MCF 10A (cell line): ENCODE measurements at regions not wholly inside any gene's neighbourhood (a gene's known extent, or its start where the extent isn't known, plus 50 kb on each side); places are given as distances from the start of the nearest gene placed in this dataset.

ENCODE experiments used
- BruUV-seq: library from RNA; stranded (reverse); fragments of 400-500 nt; replicated peaks from 2 replicates; lab custom pipeline; 2021; lab: Mats Ljungman, UMichigan
- CTCF ChIA-PET: fragments of 300-600 bp; sonication (Branson Sonifier 250); formaldehyde crosslinking; extraction: SDS; loops from one replicate; lab custom pipeline; 2021; ENCODE audit warnings: antibody characterized with exemption, inconsistent platforms; lab: Yijun Ruan, JAX
- POLR2A ChIA-PET: fragments of 300-600, 350-650 bp; sonication (Branson Sonifier 250); formaldehyde crosslinking; extraction: SDS; loops from one replicate; lab custom pipeline; 2020; ENCODE audit warnings: antibody characterized with exemption, inconsistent platforms; lab: Yijun Ruan, JAX
- DNase-seq: peaks from one replicate; pipeline ENCODE4 v3.0.0-alpha.2; 2018; ENCODE audit not compliant: unreplicated experiment
- H3K27ac Mint-ChIP-seq: one replicate; pipeline ENCODE4 v1.8.0; 2022; ENCODE audit warnings: mild to moderate bottlenecking, low read depth, mixed read lengths; ENCODE audit not compliant: unreplicated experiment
- H3K27me3 Mint-ChIP-seq: one replicate; pipeline ENCODE4 v1.8.0; 2022; ENCODE audit warnings: mixed read lengths; ENCODE audit not compliant: insufficient read depth, unreplicated experiment
- H3K36me3 Mint-ChIP-seq: one replicate; pipeline ENCODE4 v1.8.0; 2022; ENCODE audit warnings: mild to moderate bottlenecking, moderate library complexity, mixed read lengths; ENCODE audit not compliant: insufficient read depth, unreplicated experiment
- H3K4me1 Mint-ChIP-seq: one replicate; pipeline ENCODE4 v1.8.0; 2022; ENCODE audit warnings: mixed read lengths; ENCODE audit not compliant: insufficient read depth, unreplicated experiment
- H3K4me3 Mint-ChIP-seq: one replicate; pipeline ENCODE4 v1.8.0; 2022; ENCODE audit warnings: mild to moderate bottlenecking, moderate library complexity, mixed read lengths; ENCODE audit not compliant: unreplicated experiment
- H3K9me3 Mint-ChIP-seq: one replicate; pipeline ENCODE4 v1.8.0; 2022; ENCODE audit warnings: mixed read lengths; ENCODE audit not compliant: unreplicated experiment
- intact Hi-C: fragments of 100-400 bp; cut with micrococcal nuclease; formaldehyde crosslinking; loops from 2 replicates; pipeline ENCODE4 v1.14.1; 2022
- TF ChIP-seq, protein P1 (sequence below): fragments of 200-600 bp; IDR thresholded peaks from one replicate; pipeline ENCODE4 v1.8.0; 2022; ENCODE audit warnings: antibody characterized with exemption, mild to moderate bottlenecking; ENCODE audit not compliant: unreplicated experiment

GRCh38 chr6:166106076-166106686 is 61.5 kb downstream of the TBXT start:
- no peak overlapping the region for H3K4me3 Mint-ChIP-seq
- TF ChIP-seq, protein P1, sequence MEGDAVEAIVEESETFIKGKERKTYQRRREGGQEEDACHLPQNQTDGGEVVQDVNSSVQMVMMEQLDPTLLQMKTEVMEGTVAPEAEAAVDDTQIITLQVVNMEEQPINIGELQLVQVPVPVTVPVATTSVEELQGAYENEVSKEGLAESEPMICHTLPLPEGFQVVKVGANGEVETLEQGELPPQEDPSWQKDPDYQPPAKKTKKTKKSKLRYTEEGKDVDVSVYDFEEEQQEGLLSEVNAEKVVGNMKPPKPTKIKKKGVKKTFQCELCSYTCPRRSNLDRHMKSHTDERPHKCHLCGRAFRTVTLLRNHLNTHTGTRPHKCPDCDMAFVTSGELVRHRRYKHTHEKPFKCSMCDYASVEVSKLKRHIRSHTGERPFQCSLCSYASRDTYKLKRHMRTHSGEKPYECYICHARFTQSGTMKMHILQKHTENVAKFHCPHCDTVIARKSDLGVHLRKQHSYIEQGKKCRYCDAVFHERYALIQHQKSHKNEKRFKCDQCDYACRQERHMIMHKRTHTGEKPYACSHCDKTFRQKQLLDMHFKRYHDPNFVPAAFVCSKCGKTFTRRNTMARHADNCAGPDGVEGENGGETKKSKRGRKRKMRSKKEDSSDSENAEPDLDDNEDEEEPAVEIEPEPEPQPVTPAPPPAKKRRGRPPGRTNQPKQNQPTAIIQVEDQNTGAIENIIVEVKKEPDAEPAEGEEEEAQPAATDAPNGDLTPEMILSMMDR = peak; percentile 92
- no TSS peak for BruUV-seq
- peaks cover 14% of the 10 kb centered on the region for H3K9me3 Mint-ChIP-seq
- intact Hi-C loops = loop anchor here (1.0 to 10.0 kb wide), 6 partner anchors 121 to 666 kb away; no protein-coding TSS in a partner anchor
- H3K27ac Mint-ChIP-seq = no peak overlapping the region
- peak; percentile 75 for DNase-seq
- peaks cover 13% of the 10 kb centered on the region for H3K4me1 Mint-ChIP-seq
- ChIA-PET CTCF (interaction anchor here (0.6 to 4.2 kb wide), 49 partner anchors 8 to 860 kb away, joined by 3 to 43 read pairs (median 4); no protein-coding TSS in a partner anchor), POLR2A (interaction anchor here (1.0 kb wide), 1 partner anchor 254 kb away, joined by 4 read pairs; no protein-coding TSS in a partner anchor)
- no peaks in the 10 kb centered on the region for H3K27me3 Mint-ChIP-seq
- H3K36me3 Mint-ChIP-seq = no peaks in the 10 kb centered on the region

DNA sequence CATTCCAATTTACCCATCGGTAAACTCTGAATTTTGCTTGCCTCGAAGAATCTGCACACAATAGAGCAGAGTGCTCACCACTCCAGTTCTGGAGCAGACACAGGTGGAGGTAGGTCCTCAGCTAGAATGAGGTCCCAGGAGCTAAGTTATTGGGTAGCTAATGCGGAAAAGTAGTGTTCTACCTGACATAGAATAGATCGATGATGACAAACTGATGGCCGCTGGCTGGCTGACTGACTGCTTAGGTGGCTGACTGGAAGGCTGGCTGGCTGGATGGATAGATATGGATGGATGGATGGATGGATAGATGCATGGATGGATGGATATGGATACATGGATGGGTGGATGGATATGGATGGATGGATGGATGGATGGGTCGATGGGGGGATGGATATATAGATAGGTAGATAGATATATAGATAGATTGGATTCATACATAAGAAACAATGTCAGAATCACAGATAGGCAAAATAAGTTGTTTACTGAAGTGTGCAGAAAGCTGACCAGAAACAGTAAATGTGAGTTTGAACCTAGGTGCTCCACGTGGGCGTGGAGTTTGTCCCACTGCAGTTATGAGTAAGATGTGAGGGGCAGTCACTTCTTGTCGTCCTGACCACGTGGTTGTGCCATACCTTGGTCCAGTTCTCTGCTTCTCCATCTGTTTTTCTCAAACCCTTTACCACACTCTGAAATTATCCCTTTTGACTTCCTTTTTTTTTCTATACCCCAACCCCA is 62.1 kb downstream of the TBXT start:
- TF ChIP-seq, protein P1 = no peak
- Mint-ChIP-seq H3K27ac (no peak overlapping the region), H3K36me3 (no peaks in the 10 kb centered on the region), H3K27me3 (no peaks in the 10 kb centered on the region), H3K9me3 (peaks cover 20% of the 10 kb centered on the region), H3K4me3 (no peak overlapping the region), H3K4me1 (peaks cover 13% of the 10 kb centered on the region)
- no peak for DNase-seq
- CTCF ChIA-PET = interaction anchor here (0.6 to 4.2 kb wide), 39 partner anchors 8 to 859 kb away, joined by 3 to 43 read pairs (median 4); no protein-coding TSS in a partner anchor
- no TSS peak for BruUV-seq
- POLR2A ChIA-PET = interaction anchor here (0.8 to 1.0 kb wide), 2 partner anchors 99 to 253 kb away, joined by 3 to 4 read pairs; no protein-coding TSS in a partner anchor
- intact Hi-C loops = loop anchor here (1.0 to 10.0 kb wide), 6 partner anchors 121 to 665 kb away; no protein-coding TSS in a partner anchor

- H3K4me3 Mint-ChIP-seq = no peak overlapping the region
- peaks cover 20% of the 10 kb centered on the region for H3K9me3 Mint-ChIP-seq
- H3K27ac Mint-ChIP-seq = no peak overlapping the region
- no peak for DNase-seq
- no peaks in the 10 kb centered on the region for H3K27me3 Mint-ChIP-seq
- BruUV-seq = no TSS peak
- POLR2A ChIA-PET = interaction anchor here (0.8 kb wide), 1 partner anchor 99 kb away, joined by 3 read pairs; no protein-coding TSS in a partner anchor
- H3K4me1 Mint-ChIP-seq = peaks cover 13% of the 10 kb centered on the region
- H3K36me3 Mint-ChIP-seq = no peaks in the 10 kb centered on the region
- CTCF ChIA-PET = interaction anchor here (0.7 to 4.2 kb wide), 9 partner anchors 8 to 666 kb away, joined by 3 to 43 read pairs (median 8); no protein-coding TSS in a partner anchor
- intact Hi-C loops = loop anchor here (10.0 kb wide), 1 partner anchor 120 kb away; no protein-coding TSS in a partner anchor
- TF ChIP-seq, protein P1 = no peak
These were observed 62.8 kb downstream of the TBXT start for GRCh38 chr6:166104872-166105271.

- Mint-ChIP-seq H3K4me3 (no peak overlapping the region), H3K9me3 (peaks cover 20% of the 10 kb centered on the region), H3K36me3 (no peaks in the 10 kb centered on the region), H3K27me3 (no peaks in the 10 kb centered on the region), H3K4me1 (peaks cover 13% of the 10 kb centered on the region), H3K27ac (no peak overlapping the region)
- TF ChIP-seq, protein P1 = no peak
- CTCF ChIA-PET = interaction anchor here (0.7 to 4.2 kb wide), 7 partner anchors 36 to 666 kb away, joined by 3 to 42 read pairs (median 6); no protein-coding TSS in a partner anchor
- DNase-seq = no peak
- no TSS peak for BruUV-seq
- intact Hi-C loops = loop anchor here (10.0 kb wide), 1 partner anchor 119 kb away; no protein-coding TSS in a partner anchor
- POLR2A ChIA-PET = no interaction called here
These were observed 63.5 kb downstream of the TBXT start for GRCh38 chr6:166104107-166104506.
